ENCODE measurements at regions not wholly inside any gene's neighbourhood (a gene's known extent, or its start where the extent isn't known, plus 50 kb on each side); places are given as distances from the start of the nearest gene placed in this dataset.
"Not testable (repeated sequence)": the region's sequence is repeated elsewhere in the genome, so short reads cannot be mapped to it uniquely, and the experiment has no call there.

- no peak for DNase-seq (ENCODE audit: low read depth)
Observed at GRCh38 chr1:67530071-67530470, 99.9 kb upstream of the SERBP1 start.

- DNase-seq (ENCODE audit: low read depth), result peak; percentile 85
Observed at GRCh38 chr1:67532452-67533216, 102.4 kb upstream of the SERBP1 start.

DNA sequence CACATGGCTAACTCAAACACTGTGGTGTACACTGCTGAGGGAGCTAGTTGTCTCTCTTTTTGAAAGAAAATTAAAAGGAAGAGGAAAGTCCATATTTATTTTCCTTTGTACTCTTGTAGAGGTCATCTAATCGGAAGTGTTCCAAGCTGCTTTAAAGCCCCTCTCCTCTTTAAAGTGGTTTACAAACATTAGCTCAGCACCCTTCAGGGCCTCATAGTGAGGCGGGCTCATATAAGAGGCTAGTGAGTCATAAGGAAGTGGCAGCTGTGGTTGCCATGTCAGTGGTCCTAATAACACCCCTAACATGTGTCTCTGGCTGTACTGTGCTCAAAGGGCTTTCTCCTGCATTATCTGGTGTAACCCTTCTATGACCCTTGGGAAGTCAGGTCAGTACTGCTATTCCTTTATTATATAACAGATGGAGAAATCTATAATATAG is 104.4 kb upstream of the SERBP1 start:
- peak; percentile 65 for DNase-seq (ENCODE audit: low read depth)

GRCh38 chr1:67535474-67535873 is 105.3 kb upstream of the SERBP1 start:
- DNase-seq (ENCODE audit: low read depth), result peak; percentile 88

DNA sequence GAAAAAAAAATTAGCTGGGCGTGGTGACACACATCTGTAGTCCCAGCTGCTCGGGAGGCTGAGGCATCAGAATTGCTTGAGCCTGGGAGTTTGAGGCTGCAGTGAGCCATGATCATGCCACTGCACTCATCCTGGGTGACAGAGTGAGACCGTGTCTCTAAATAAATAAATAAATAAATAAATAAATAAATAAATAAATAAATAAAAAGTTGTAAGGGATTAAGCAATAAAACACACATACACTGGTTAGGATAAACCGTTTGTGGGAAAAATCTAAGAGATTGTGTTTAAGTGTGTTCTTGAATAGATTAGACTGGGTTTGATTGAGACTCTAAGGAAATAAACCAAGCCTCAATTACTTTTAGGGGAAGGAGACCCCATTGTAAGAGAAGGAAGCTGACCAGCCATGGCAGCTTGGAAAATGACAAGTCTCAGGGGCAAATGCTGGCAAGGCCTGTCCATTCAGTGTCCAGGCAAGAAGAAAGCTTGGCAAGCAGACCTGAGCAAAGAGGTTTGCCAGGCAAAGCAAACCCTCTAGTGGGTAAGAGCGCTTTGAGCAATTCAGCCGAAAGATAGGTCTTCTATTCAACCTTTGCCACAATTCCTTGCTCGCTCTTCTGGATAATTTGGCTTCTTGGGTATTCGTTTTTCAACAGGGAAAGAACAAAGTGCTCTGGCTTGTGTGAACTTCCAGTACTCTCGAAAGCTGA is 106.9 kb upstream of the SERBP1 start:
- no peak for DNase-seq (ENCODE audit: low read depth)

DNA sequence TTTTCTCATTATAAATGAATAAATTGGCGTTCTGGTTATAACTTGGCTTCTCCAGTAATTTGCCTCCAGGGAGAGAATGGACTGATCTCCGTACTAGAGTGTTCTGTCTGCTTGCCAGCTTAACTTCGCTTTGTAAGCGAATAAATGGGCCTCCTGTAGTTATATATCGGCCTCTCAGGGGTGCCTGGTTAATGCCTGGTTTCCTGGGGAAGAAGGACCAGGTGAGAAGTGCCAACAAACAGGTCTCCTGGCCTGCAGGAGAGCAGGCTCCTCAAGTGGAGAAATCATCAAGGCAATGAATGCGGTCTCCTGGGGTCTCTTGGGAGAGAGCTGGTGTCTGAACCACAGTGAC is 107.4 kb upstream of the SERBP1 start:
- no peak for DNase-seq (ENCODE audit: low read depth)

GRCh38 chr1:67540025-67540732 is 110.0 kb upstream of the SERBP1 start:
- no peak for DNase-seq (ENCODE audit: low read depth)

DNA sequence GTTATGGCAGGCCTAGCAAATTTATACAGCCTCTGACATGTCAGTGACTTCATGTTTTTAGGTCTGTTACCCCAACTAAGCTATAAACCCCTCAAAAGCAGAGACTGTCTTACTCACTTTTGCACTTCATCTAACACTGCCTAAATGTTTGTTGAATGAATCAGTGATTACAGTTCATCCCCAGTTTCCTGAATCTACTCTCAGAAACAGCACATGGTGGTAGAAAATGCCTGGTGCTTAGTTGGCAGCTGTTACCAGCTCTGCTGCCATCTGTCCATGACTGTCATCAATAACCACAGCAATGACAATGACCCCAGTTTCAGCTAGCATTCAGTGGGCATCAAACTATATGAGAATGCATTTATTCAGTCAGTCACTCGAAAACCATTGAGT is 110.5 kb upstream of the SERBP1 start:
- DNase-seq (ENCODE audit: low read depth), result peak; percentile 74

DNA sequence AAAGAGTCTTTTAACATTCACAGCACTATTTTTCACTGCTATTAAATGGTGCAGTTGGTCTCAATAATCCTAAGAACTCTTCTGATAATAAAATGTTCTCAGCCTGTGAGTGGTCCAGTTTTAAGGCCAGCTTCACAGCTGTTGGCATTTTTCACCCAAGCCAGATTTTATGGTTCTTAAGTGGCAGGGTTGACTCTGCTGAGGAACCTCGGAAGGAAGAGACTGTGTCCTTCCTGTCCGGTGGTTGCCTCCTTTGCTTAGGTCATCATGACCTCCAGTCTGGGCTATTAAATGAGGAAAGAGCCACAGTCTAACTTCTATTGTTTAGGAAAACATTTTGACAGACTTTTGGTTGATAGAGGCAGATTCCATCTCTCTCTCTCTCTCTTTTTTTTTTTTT is 112.5 kb upstream of the SERBP1 start:
- no peak for DNase-seq (ENCODE audit: low read depth)

DNA sequence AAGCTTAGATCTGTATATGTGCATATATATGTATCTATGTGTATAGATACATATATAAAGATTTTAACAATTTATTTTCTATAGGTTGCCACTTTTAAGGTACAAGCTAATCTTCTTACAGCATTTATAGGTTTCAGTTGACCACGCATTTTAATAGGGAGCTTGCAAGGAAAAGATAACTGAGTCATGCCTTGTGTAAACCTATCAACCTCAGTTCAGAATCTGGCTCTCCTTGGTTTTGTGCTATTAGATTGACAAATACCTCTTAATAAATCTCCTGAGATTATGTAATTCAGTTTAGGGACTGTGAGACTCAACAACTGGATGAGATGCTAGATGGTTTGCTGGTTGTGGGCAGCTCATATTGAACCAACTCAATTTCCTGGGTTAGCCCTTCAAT is 114.7 kb upstream of the SERBP1 start:
- DNase-seq (ENCODE audit: low read depth), result peak; percentile 28

DNA sequence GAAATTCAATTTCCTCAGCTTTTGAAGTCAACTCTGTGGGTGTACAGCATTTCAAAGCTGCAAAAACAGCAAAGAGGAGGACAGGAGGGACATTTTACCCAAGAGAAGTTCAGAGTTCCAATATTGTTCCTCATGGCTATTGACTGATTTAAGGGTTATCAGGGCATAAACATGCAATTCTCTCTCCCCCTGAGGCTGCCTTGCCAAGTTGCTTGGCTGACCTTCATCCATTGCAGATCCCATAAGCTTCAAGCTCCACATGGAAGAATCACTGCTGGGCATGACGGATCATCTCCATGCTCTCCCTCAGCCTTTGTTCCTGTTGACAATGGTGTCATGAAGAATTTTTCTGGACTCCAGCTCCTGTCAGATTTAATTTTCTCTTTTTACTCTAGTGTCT is 115.2 kb upstream of the SERBP1 start:
- DNase-seq (ENCODE audit: low read depth), result no peak

- no peak for DNase-seq (ENCODE audit: low read depth)
Observed at GRCh38 chr1:67551375-67551774, 121.2 kb upstream of the SERBP1 start.

- DNase-seq (ENCODE audit: low read depth), result no peak
Observed at GRCh38 chr1:67552336-67552759, 122.1 kb upstream of the SERBP1 start.

GRCh38 chr1:67554204-67554603 is 124.0 kb upstream of the SERBP1 start:
- DNase-seq (ENCODE audit: low read depth), result not testable (repeated sequence)

DNA sequence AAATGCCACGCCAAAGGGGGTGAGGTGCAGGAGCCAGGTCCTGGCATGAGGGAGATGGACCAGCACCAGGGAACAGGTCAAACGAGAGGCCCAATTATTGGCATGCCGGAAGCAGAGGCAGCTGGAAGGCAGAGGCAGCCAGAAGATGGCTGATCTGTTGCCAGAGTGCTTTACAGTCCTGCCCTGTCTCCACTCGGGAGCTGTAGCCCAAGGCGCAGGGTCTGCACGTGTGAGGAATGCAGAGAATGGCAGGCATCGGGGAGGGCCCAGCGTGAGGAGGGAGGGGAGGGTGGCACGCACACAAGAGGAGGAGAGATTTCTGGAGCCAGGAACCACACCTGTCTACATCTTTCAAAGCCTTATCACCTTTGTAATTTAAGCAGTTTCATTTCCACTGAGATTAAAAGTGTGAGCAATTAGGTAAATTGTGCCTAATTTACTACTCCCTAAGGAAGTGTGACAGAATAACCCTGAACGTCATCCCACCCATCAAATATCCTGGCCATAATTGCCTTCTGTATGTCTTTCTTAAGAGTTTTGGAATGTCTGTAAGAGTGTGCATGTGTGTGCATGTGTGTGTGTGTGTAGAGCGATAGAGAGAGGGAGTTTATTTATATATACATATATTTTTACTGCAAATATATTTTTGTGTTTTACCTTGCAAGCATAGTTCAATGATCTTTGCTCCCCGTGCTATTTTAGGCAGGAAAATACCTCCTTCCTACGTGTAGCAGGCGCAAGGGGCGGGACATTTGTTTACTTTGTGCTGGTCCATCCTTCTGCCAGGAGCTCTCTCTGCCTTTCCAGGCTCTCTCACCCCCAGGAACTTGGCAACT is 125.5 kb upstream of the SERBP1 start:
- DNase-seq (ENCODE audit: low read depth), result no peak

- no peak for DNase-seq (ENCODE audit: low read depth)
Observed at GRCh38 chr1:67556297-67556900, 126.2 kb upstream of the SERBP1 start.

DNA sequence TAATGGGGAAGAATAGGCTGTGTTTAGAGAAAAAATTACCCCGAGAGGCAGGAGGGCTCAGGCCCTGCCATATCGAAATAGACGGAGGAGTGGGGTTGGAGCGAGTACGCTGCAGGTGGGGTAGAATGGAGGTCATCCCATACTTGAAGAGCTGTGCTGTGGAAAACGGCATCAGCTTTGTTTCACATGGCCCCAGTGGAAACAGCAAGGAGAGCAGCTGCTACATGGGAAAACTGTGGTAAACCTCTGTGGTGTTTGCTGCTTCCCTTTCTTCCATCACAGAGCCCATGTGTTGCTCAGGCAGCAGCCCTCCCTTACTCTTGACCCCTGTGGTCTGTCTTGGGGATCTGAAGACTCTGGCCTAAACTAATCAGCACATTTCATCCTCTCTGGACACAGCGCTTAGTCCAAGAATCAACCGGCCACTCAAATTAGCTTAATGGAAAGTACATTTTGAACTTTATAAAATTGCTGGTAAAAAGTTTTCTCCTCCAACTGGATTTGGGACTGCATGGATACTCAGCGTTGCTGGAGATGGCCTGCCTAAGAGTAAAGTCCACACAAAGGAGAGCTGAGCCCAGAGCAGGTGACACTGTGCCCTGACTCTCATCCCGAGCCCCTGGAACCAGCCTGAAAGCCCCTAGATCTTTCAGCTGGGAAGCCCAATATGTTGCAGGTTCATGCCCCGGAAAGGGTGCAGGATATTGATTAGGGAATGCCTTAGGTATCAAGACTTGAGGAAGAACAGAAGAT is 127.1 kb upstream of the GADD45A start:
- no peak for DNase-seq (ENCODE audit: low read depth)

- DNase-seq (ENCODE audit: low read depth), result no peak
Observed at GRCh38 chr1:67558449-67559193, 126.4 kb upstream of the GADD45A start.

- peak; percentile 79 for DNase-seq (ENCODE audit: low read depth)
Observed at GRCh38 chr1:67559222-67559700, 125.7 kb upstream of the GADD45A start.

Measured in ELR (cell line).